Activated CD4-positive, CD25-positive, alpha-beta regulatory T cell treated with anti-CD3 and anti-CD28 coated beads, Interleukin-2, amount 50 U/mL, for 16 hours (primary cell): ENCODE measurements at regions not wholly inside any gene's neighbourhood (a gene's known extent, or its start where the extent isn't known, plus 50 kb on each side); places are given as distances from the start of the nearest gene placed in this dataset.

Experiments used
- DNase-seq: peaks from one replicate; pipeline ENCODE4 v3.0.0-alpha.2; 2020; ENCODE audit warnings: low read depth, low spot score

GRCh38 chr20:60316476-60317158, 358.4 kb downstream of the CDH26 start:
- DNase-seq: no peak

DNA sequence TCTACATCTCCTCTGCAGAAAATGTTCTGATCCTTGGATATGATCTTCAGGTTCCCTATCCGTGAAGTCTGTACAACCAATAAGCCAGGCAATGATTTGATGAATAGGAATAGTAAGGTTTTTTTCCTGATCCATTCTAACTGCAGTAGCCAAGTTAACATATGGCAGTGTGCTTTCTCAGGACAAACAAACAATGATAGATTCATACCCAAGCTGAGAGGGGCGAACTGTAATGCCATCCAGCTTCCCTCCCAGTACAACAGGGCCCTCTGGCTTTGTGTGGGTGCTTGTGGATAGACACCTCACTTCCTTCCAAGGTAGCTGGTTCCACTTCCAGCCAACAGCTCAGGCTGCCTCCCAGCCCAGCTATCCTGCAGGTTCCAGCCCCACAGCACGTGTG, 359.2 kb downstream of the CDH26 start:
- no peak for DNase-seq

DNA sequence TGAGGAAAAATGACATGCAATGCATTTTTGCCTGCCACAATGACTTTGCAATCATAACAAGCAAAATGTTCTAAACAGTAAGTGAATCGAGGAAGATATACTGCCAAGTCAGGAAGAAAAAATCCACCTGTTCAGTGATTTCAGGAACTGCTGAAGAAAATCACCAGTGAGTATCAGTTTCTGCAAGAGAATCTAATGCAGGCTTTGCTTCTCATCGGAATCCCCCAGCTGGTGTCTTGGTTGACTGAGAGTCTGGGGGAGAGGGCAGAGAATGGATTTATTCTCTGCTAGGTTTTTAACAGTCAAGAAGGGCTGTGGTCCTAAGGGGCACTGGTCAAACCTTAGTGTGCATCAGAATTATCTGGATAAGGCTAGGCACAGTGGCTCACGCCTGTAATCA, 363.4 kb downstream of the CDH26 start:
- DNase-seq: no peak

DNA sequence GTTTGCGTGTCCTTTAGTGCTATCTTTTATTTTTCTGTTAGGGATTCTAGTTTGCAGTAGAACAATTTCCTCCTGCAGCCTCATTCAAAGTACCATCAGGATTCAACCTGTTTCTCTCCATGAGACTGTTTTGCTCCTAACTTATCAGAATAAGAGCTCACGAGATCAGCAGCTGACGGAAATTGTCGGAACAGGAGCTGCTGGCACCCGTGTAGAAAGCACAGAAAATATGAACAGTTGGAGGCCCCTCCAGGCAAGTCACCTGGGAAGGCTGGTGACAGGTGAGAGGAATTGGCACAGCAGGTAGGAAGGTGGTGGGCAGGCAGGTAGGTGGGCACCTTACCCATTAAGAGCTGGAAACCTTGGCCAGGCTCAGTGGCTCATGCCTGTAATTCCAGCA, 368.6 kb downstream of the CDH26 start:
- no peak for DNase-seq

DNA sequence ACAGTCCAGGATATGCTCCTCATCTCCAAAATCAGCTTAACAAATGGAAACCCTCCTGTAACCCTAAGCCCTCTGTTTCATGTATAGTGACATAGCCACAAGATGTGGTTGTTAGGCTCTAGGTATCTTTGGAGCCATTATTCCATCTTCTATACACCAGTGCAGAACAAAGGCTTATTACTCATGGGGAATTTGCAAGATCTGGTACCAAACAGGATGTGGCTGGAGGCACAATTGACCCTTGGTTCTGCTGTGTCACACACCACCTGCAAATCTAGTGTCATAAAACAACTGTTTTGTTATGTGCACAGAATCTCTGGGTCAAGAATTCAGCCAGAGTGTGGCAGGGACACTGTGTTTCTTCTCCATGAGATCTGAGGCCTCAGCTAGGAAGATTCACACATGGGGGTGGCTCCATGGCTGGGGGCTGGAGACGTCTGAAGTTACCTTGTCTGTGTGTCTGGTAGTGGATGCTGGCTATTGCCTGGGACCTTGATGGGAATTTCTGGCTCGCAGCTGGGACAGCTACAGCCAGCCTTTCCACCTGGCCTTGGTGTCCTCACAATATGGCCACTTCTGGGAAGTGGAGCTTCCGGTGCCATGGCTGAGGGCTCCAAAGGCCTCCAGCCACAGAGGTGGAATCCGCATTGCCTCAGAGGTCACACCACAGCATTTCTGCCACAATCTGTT, 369.9 kb downstream of the CDH26 start:
- no peak for DNase-seq

DNA sequence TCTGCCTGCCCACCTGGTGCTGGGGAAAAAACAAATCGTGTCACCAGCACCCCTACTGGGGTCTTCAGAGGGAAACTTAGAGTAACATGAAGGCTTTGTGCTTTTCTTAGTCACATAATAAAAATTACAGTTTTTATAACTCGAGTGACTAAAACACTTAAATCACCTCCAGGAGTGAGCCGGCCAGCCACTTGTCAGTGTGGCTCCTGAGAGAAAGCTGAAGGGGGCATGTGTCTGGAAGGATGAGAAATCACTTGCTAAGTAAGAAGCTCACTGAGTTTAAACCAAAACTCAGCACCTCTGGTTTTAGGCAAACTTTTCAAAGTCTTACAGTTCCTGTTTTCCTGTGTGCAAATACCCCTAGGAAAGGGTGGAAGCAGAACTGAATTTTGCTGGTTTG, 372.2 kb downstream of the CDH26 start:
- no peak for DNase-seq

- DNase-seq: no peak
Measured at GRCh38 chr20:60331688-60332300, 373.6 kb downstream of the CDH26 start.

GRCh38 chr20:60332523-60332922, 374.3 kb downstream of the CDH26 start:
- DNase-seq: no peak

GRCh38 chr20:60334911-60335310, 376.7 kb downstream of the CDH26 start:
- DNase-seq: no peak

- DNase-seq: no peak
Measured at GRCh38 chr20:60338556-60338955, 380.3 kb downstream of the CDH26 start.

- no peak for DNase-seq
Measured at GRCh38 chr20:60339738-60340137, 381.5 kb downstream of the CDH26 start.

DNA sequence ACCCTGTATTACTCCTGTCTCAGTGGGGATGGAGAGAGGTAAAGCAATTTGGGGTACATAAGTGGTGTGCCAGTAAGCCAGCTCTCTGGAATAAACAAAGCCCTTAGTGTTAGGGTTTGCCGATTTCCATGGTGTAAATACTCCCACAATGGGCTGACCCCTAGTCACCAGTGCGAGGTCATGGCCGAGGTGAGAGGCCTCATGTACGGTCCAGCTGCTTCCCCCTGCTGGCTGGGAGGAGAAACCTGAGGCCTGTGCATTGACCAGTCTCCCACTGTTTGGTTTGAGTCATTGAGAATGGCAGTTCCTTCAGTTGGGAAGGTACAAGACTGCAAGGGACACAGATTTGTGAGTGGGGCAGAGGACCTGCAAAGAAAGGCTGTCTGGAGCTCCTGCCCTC, 382.0 kb downstream of the CDH26 start:
- no peak for DNase-seq

GRCh38 chr20:60341062-60341461, 382.8 kb downstream of the CDH26 start:
- no peak for DNase-seq

DNA sequence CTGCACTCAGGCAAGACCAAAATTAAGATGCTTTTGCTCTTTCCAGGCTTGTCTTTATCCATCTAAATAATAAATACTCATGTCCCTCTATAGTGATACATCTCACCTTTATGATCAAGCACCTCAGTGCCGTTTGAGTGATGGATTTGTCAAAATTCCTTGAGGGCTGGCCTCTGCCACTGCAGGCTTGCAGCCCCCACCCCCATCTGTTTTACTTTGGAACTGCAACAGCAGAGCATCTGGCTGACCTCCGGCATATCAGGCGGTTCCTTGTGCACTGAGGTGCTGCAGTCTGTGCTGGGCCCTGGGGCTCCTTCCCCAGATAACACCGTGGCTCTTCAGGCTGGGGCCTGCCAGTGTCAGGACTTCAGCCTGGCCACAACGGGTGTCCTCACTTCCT, 386.9 kb downstream of the CDH26 start:
- no peak for DNase-seq

GRCh38 chr20:60349418-60349817, 391.2 kb downstream of the CDH26 start:
- no peak for DNase-seq

DNA sequence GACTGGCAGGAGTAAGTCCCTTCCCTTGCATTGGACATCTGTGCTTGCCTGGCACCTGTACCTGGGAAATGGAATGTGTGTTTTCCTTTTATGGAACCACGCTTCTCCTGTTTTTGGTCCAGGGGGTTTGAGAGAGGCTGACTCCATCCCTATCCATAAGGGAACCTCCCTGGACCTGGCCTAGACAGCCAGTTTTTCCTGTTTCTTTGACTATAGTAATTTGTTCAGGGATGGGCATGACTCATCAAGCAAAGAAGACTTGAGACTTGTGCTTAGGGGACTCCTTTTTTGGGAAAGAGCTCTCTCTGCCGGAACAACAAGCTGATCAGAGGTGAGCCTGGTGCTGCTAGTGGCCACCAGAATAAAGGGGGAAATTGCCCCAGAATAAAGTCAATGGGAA, 393.8 kb downstream of the CDH26 start:
- no peak for DNase-seq

- DNase-seq: no peak
Measured at GRCh38 chr20:60352596-60352995, 394.4 kb downstream of the CDH26 start.

- DNase-seq: no peak
Measured at GRCh38 chr20:60354024-60354580, 395.9 kb downstream of the CDH26 start.

DNA sequence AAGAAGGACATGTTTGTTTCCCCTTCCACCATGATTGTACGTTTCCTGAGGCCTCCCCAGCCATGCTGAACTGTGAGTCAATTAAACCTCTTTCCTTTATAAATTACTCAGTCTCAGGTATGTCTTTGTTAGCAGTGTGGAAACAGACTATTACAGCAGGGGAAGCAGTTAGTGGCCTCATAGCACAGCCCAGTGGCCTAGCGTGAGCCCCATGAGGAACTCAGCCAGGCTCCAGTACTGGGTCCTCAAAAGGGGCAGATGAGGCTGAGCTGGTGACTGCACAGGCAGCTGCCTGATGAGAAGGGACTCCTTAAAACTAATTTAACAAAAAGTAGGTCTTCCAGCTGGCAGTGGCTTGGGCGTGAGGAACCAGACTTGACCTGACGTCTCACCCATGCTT, 399.9 kb downstream of the CDH26 start:
- no peak for DNase-seq

DNA sequence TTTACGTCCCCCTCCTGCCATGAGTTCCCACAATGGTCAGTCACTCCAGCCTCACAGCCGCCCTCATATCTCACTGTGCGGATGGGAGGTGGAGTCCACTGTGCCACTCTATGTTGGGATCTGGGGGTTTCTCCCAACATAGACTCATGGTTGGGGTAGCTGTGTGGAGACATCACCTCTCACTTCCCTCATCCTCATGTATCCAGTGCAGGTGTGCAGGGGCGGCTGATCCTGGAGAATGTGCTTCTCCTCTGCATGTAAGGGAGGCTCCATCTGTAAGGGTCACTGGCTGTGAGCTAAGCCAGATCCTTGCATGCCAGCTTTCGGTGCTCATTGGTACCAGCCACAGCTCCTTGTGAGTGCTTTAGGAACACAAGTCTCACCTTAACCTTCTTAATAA, 400.8 kb downstream of the CDH26 start:
- no peak for DNase-seq

- DNase-seq: no peak
Measured at GRCh38 chr20:60361761-60362395, 403.7 kb downstream of the CDH26 start.

GRCh38 chr20:60362531-60362930, 404.3 kb downstream of the CDH26 start:
- no peak for DNase-seq
